ENCODE measurements at regions not wholly inside any gene's neighbourhood (a gene's known extent, or its start where the extent isn't known, plus 50 kb on each side); places are given as distances from the start of the nearest gene placed in this dataset.

DNA sequence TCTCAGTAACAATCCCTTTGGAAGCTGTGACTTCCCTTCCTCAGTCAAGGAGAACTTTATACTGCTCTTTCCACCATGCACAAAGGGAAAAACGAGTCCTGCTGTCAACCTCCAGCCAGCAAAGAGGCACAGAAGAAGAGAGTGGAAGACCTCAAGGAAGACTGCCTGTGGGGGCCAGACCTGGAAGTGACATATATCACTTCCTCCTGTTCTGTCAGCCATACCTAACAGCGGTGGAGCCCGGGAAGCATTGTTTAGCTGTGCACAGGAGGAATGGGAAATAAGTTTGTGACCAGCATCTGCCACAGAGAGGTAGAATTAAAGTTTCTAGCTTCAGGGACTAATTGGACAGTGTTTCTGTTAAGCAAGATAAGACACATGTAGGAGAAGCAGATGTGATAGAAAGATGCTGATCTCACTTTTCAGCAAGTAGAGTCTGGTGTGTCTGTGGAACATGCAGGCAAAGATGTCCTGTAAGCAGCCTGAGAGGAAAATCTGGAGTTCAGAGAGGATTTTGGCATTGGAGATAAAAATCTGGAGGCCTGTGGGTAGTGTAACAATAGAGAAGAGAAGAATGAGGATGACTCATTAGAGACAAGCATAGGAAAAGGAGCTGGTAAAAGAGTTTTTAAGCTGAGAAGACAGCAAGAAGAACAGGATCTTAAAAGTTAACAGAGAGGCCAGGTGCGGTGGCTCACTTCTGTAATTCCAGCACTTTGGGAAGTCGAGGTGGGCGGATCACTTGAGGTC, 141.6 kb upstream of the CPSF6 start:
- no peaks in the 10 kb centered on the region for H3K79me2 ChIP-seq (ENCODE audit: control insufficient read depth in 1 of 2, insufficient read depth in 2 of 2, low read length in 2 of 2)
- no peak overlapping the region for H3K56ac ChIP-seq (replicated peaks; ENCODE audit: insufficient read length, low read depth, low read length)
- H2BK12ac ChIP-seq (ENCODE audit: low read depth, low read length), result peak overlapping the region; percentile 62; the same call in 1 of the 2 replicates
- 0 out of 2 replicates have a peak overlapping the region, but pooled peaks have one; percentile 10 for H2BK15ac ChIP-seq (ENCODE audit: low read length)
- H3K27ac ChIP-seq (ENCODE audit: low read depth, low read length), result no peak overlapping the region
- no peak overlapping the region for H3K23ac ChIP-seq (ENCODE audit: insufficient read length)
- peaks cover 0 to 6% (median 5%) of the 10 kb centered on the region in 4 experiments; a peak in 2 of 7 replicates for H3K4me1 ChIP-seq (replicated peaks in 1 of 4; ENCODE audit: control insufficient read depth in 3 of 4, insufficient read depth in 4 of 4, low read length in 3 of 4)
- no peaks in the 10 kb centered on the region for H3K23me2 ChIP-seq (ENCODE audit: low read depth, low read length)
- H2AFZ ChIP-seq (ENCODE audit: low read length), result peak overlapping the region; percentile 63
- ChIA-PET CTCF (ENCODE audit: partially characterized antibody) (interaction anchor here (1.0 kb wide), 1 partner anchor 11 kb away, joined by 4 read pairs; no protein-coding TSS in a partner anchor), POLR2A (ENCODE audit: partially characterized antibody) (no interaction called here)
- WGBS, 2 experiments (ENCODE audit: extremely low coverage in 1 of 2, insufficient coverage in 1 of 2, insufficient read length in 1 of 2, insufficient replicate concordance in 2 of 2, low coverage in 1 of 2, low lambda C conversion rate in 2 of 2, missing lambda C conversion rate in 1 of 2), result 89% methylated on average over 6 of the region's 6 CpGs; no CpG with 5 or more reads in 1 of the 2 experiments
- H3K79me1 ChIP-seq (ENCODE audit: low read depth, low read length), result no peaks in the 10 kb centered on the region
- no peak overlapping the region; the same call in 1 of the 2 replicates for H3K18ac ChIP-seq (ENCODE audit: extremely low read depth, low read length)
- no peaks in the 10 kb centered on the region for H3K27me3 ChIP-seq (replicated peaks in 1 of 4; ENCODE audit: control insufficient read depth in 3 of 4, extremely low read depth in 1 of 4, insufficient read depth in 3 of 4, low read length in 3 of 4)
- no peak overlapping the region for H4K5ac ChIP-seq (ENCODE audit: insufficient read length, low read depth, low read length)
- FAIRE-seq, result no peak
- no peak overlapping the region for H4K8ac ChIP-seq (ENCODE audit: extremely low read depth, insufficient read depth, low read length)
- H4K20me1 ChIP-seq (replicated peaks in 1 of 2; ENCODE audit: control insufficient read depth in 1 of 2, insufficient read depth in 2 of 2, low read length in 2 of 2), result no peaks in the 10 kb centered on the region
- no peak overlapping the region for H2BK20ac ChIP-seq (ENCODE audit: low read length)
- no peak overlapping the region for H2BK5ac ChIP-seq (ENCODE audit: low read depth, low read length)
- no peak overlapping the region for H3K4me2 ChIP-seq (ENCODE audit: insufficient read depth in 1 of 2, low read depth in 2 of 2, low read length in 2 of 2)
- H3K9me3 ChIP-seq (ENCODE audit: insufficient read depth in 2 of 2, low read depth in 1 of 2, low read length in 1 of 2), result no peaks in the 10 kb centered on the region
- H3K4ac ChIP-seq (replicated peaks; ENCODE audit: insufficient read length, low read depth, low read length), result no peak overlapping the region
- no peak overlapping the region for H3K14ac ChIP-seq (ENCODE audit: insufficient read length)
- no peak for DNase-seq (ENCODE audit: low read depth in 1 of 2, low spot score in 2 of 2)
- H2BK120ac ChIP-seq (replicated peaks; ENCODE audit: low read depth, low read length), result no peak overlapping the region
- no peak overlapping the region for H3K9ac ChIP-seq (replicated peaks in 1 of 4; ENCODE audit: extremely low read depth in 1 of 4, low read depth in 3 of 4, low read length in 3 of 4)
- no peak overlapping the region for H2AK5ac ChIP-seq (ENCODE audit: low read depth, low read length)
- no peaks in the 10 kb centered on the region for H3K36me3 ChIP-seq (ENCODE audit: control insufficient read depth in 2 of 4, insufficient read depth in 4 of 4, low read length in 3 of 4)
- no peak overlapping the region for H4K91ac ChIP-seq (replicated peaks; ENCODE audit: insufficient read length, low read length)
- H3K4me3 ChIP-seq (ENCODE audit: extremely low read depth in 1 of 4, insufficient read depth in 2 of 4, low read depth in 3 of 4, low read length in 4 of 4), result no peak overlapping the region
- TF ChIP-seq SUZ12 (IDR thresholded peaks at IDR 0.05; ENCODE audit: low read length) (no peak), EGR1 (IDR thresholded peaks at IDR 0.05; ENCODE audit: borderline replicate concordance, low read depth, low read length) (no peak), TEAD4 (IDR thresholded peaks at IDR 0.05; ENCODE audit: low read depth, low read length) (no peak), PHF8 (conservative IDR thresholded peaks at IDR 0.05; ENCODE audit: low read depth, low read length) (no peak), ASH2L (IDR thresholded peaks at IDR 0.05; ENCODE audit: low read length) (no peak), SAP30 (IDR thresholded peaks at IDR 0.05; ENCODE audit: insufficient read depth, insufficient replicate concordance, low read length) (no peak), BACH1 (IDR thresholded peaks at IDR 0.05; ENCODE audit: low read length) (no peak), CTBP2 (IDR thresholded peaks at IDR 0.05; ENCODE audit: borderline replicate concordance, insufficient read depth, insufficient read length, low read length) (no peak), RAD21 (IDR thresholded peaks at IDR 0.05 in 1 of 2, conservative IDR thresholded peaks at IDR 0.05 in 1 of 2; ENCODE audit: low read depth in 2 of 2, low read length in 2 of 2) (no peak), KDM5A (IDR thresholded peaks at IDR 0.05; ENCODE audit: low read length) (no peak)
- TF ChIP-seq, protein P1, sequence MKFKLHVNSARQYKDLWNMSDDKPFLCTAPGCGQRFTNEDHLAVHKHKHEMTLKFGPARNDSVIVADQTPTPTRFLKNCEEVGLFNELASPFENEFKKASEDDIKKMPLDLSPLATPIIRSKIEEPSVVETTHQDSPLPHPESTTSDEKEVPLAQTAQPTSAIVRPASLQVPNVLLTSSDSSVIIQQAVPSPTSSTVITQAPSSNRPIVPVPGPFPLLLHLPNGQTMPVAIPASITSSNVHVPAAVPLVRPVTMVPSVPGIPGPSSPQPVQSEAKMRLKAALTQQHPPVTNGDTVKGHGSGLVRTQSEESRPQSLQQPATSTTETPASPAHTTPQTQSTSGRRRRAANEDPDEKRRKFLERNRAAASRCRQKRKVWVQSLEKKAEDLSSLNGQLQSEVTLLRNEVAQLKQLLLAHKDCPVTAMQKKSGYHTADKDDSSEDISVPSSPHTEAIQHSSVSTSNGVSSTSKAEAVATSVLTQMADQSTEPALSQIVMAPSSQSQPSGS (IDR thresholded peaks at IDR 0.05; ENCODE audit: low read length), result no peak
